HAP-1 (cell line): ENCODE measurements at regions not wholly inside any gene's neighbourhood (a gene's known extent, or its start where the extent isn't known, plus 50 kb on each side); places are given as distances from the start of the nearest gene placed in this dataset.
"Not testable (repeated sequence)": the region's sequence is repeated elsewhere in the genome, so short reads cannot be mapped to it uniquely, and the experiment has no call there.

ENCODE experiments used
- DNase-seq, 2 experiments: peaks; one replicate each; pipeline ENCODE4 v3.0.0-alpha.2; 2016 to 2020; ENCODE audit warnings: low spot score in 2 of 2
- H3K27me3 ChIP-seq: fragments of 250-450 bp; sonication (Bioruptor Pico); 2 replicates; pipeline ENCODE4 v1.5.1; 2020; ENCODE audit warnings: low read depth, mild to moderate bottlenecking, moderate library complexity
- H3K36me3 ChIP-seq: fragments of 250-450 bp; sonication (Bioruptor Pico); replicated peaks from 2 replicates; pipeline ENCODE4 v1.5.1; 2020; ENCODE audit warnings: mild to moderate bottlenecking
- H3K4me1 ChIP-seq: fragments of 250-450 bp; sonication (Bioruptor Pico); 2 replicates; pipeline ENCODE4 v1.5.1; 2020; ENCODE audit warnings: mild to moderate bottlenecking
- H3K4me3 ChIP-seq: fragments of 250-450 bp; sonication (Bioruptor Pico); 2 replicates; pipeline ENCODE4 v1.5.1; 2020; ENCODE audit warnings: mild to moderate bottlenecking, moderate library complexity
- H3K9me3 ChIP-seq: fragments of 250-450 bp; sonication (Bioruptor Pico); 2 replicates; pipeline ENCODE4 v1.5.1; 2020; ENCODE audit warnings: mild to moderate bottlenecking, moderate library complexity
- in situ Hi-C: fragments of 300-500 bp; cut with MboI; formaldehyde crosslinking; loops from 3 replicates; pipeline ENCODE4 v1.14.3; 2020; ENCODE audit warnings: low sequenced_read_pairs, inconsistent platforms, mixed read lengths

GRCh38 chr1:43031316-43032203 is 72.9 kb upstream of the SLC2A1 start:
- in situ Hi-C loops, result no loop called here
- Histone ChIP-seq H3K27me3 (no peaks in the 10 kb centered on the region), H3K36me3 (no peaks in the 10 kb centered on the region), H3K4me1 (no peaks in the 10 kb centered on the region), H3K9me3 (no peaks in the 10 kb centered on the region), H3K4me3 (no peak overlapping the region)
- DNase-seq, result no peak

GRCh38 chr1:43024905-43025304 is 66.2 kb upstream of the SLC2A1 start:
- peaks cover 3% of the 10 kb centered on the region; the same call in 1 of the 2 replicates for H3K27me3 ChIP-seq
- no peak overlapping the region for H3K4me3 ChIP-seq
- no peaks in the 10 kb centered on the region for H3K9me3 ChIP-seq
- in situ Hi-C loops, result no loop called here
- no peak for DNase-seq
- no peaks in the 10 kb centered on the region for H3K4me1 ChIP-seq
- H3K36me3 ChIP-seq, result no peaks in the 10 kb centered on the region

DNA sequence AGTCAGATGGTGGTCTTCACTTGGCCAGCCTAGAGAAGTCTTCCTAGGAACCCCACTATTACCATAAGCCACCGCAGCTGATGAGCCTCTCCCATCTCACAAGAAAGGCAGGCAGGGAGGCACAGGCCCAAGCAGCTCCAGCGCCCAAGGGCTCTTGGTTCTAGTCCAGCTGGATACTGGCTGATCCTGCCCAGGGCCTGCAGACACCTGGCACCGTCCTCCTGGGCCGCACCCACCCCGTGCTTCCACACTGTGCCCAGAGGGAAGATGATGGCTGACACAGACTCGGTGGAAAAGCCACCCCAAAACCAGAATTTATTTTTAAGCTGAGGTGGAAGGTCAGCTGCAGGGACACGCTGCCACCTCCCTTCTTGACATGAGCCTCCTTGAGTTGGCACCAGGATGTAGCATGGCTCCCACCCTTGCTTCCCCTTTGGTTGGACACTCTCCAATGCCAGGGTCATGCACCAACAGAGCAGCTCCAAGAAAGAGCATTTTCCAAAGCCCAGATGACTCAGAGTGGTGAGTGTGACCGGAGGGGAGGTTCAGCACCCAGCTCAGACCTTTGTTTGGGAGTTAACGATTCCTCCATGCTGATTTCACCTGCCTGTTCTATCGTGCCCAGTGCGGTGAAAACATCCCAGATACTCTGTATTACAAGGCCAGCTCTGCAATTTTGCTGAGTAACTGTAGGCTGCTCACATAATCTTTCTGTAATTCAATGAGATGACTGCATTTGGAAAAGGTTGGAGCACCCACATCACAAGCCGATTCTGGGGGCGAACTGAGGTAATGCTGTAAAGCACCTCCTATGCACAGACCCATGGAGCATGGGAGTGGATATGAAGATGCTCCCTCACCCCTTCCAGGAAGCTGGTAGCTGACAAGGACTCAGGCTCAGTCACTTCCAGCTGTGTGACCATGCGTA is 63.1 kb upstream of the SLC2A1 start:
- H3K27me3 ChIP-seq, result peaks cover 3% of the 10 kb centered on the region; the same call in 1 of the 2 replicates
- in situ Hi-C loops, result no loop called here
- no peaks in the 10 kb centered on the region for H3K9me3 ChIP-seq
- H3K36me3 ChIP-seq, result no peaks in the 10 kb centered on the region
- no peaks in the 10 kb centered on the region for H3K4me1 ChIP-seq
- DNase-seq, result no peak
- no peak overlapping the region for H3K4me3 ChIP-seq

DNA sequence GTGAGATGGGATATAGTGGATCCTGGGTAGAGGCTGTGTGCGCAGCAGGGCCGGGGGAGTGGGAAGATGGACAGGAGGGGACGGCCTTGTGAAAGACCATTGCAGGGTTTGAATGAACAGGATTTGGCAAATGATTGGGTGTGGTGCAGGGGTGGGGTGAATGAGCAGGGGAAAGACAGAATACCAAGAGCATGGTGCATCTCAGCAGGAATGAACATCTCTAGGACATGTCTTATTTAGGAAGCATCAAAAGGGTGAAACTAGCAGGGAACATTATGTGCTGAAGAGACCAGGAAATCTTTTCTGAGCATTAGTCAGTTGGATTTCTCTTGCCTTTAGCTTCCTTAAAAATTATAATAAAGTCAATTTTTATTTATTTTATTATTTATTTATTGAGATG is 60.6 kb upstream of the SLC2A1 start:
- in situ Hi-C loops, result no loop called here
- Histone ChIP-seq H3K4me3 (no peak overlapping the region), H3K9me3 (no peaks in the 10 kb centered on the region), H3K4me1 (no peaks in the 10 kb centered on the region), H3K36me3 (no peaks in the 10 kb centered on the region), H3K27me3 (peaks cover 3% of the 10 kb centered on the region; the same call in 1 of the 2 replicates)
- no peak for DNase-seq

DNA sequence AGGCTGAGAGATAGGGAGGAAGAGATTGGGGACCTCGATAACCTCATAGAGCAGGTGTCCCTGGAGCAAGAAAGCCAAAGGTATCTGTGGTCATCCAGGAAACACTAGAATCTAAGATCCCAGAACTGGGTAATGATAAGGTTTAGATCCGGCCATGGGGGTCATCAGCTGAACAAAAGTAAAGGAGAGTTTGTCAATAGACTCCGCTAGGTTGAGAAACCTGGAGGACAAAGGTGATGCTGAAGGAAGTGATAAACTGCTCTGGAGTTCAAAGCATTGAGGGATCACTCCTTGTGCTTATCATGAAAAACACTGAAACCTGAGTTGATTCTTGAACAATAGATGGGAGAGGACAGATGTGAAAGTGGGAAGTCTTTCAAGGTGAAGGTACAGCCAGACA is 59.5 kb upstream of the SLC2A1 start:
- Histone ChIP-seq H3K4me3 (no peak overlapping the region), H3K4me1 (no peaks in the 10 kb centered on the region), H3K9me3 (no peaks in the 10 kb centered on the region), H3K36me3 (no peaks in the 10 kb centered on the region), H3K27me3 (no peaks in the 10 kb centered on the region)
- in situ Hi-C loops, result no loop called here
- no peak for DNase-seq

- Histone ChIP-seq H3K4me1 (no peaks in the 10 kb centered on the region), H3K36me3 (no peaks in the 10 kb centered on the region), H3K4me3 (no peak overlapping the region), H3K9me3 (no peaks in the 10 kb centered on the region), H3K27me3 (no peaks in the 10 kb centered on the region)
- no peak for DNase-seq
- in situ Hi-C loops, result no loop called here
Observed at GRCh38 chr1:43015269-43015668, 56.6 kb upstream of the SLC2A1 start.

- H3K27me3 ChIP-seq, DNase-seq, H3K4me1 ChIP-seq, H3K4me3 ChIP-seq, H3K9me3 ChIP-seq, in situ Hi-C loops, H3K36me3 ChIP-seq: not testable (repeated sequence)
Observed at GRCh38 chr1:43014579-43014978, 55.9 kb upstream of the SLC2A1 start.

DNA sequence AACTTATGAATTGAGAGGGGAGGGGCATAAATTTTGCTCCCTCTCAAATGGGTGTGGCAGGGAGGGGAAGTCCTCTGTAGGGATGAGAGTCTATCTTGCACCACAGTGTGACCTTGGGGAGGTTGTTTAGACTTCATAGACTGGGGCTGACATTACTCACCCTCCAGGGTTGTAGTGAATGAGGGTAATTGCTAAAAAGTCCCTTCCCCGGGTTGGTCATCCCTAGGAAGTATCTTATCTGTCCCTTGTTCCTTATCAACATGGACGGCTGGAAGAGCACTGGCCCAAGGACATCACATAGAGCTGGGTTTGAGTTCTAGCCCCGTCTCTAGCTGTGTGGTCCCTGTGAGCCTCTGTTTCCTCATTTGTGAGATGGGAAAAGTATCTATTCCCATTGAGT is 52.4 kb upstream of the SLC2A1 start:
- Histone ChIP-seq H3K27me3 (no peaks in the 10 kb centered on the region), H3K4me3 (no peak overlapping the region), H3K4me1 (peaks cover 14% of the 10 kb centered on the region), H3K9me3 (no peaks in the 10 kb centered on the region), H3K36me3 (no peaks in the 10 kb centered on the region)
- DNase-seq, result no peak
- in situ Hi-C loops, result no loop called here

DNA sequence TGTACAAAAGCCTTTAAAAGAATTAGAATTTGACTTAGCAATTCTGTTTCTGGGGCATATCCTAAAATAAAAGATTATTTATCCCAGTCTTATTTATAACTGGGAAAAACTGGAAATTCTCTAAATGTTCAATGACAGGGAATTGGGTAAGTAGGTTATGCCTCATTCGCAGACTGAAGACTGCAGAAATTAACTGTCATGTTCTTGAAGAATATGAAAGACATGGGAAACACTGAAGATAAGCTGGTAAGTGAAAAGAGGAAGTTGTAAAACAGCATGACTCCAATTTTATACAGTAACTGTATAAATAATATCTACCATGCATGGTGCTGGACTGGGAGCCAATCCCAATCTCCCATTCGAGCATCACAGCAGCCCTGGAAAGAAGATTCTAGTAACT is 50.6 kb upstream of the SLC2A1 start:
- H3K4me1 ChIP-seq, result peaks cover 14% of the 10 kb centered on the region
- H3K9me3 ChIP-seq, result no peaks in the 10 kb centered on the region
- no peak for DNase-seq
- in situ Hi-C loops, result no loop called here
- H3K36me3 ChIP-seq, result no peaks in the 10 kb centered on the region
- no peak overlapping the region for H3K4me3 ChIP-seq
- no peaks in the 10 kb centered on the region for H3K27me3 ChIP-seq

GRCh38 chr1:43008115-43009060 is 49.7 kb upstream of the SLC2A1 start:
- peak; percentile 81 to 89 for DNase-seq
- Histone ChIP-seq H3K4me3 (no peak overlapping the region), H3K4me1 (peaks cover 14% of the 10 kb centered on the region), H3K36me3 (no peaks in the 10 kb centered on the region), H3K9me3 (no peaks in the 10 kb centered on the region), H3K27me3 (no peaks in the 10 kb centered on the region)
- in situ Hi-C loops, result no loop called here
